GM21576 (cell line): ENCODE measurements at regions not wholly inside any gene's neighbourhood (a gene's known extent, or its start where the extent isn't known, plus 50 kb on each side); places are given as distances from the start of the nearest gene placed in this dataset.
"Not testable (repeated sequence)": the region's sequence is repeated elsewhere in the genome, so short reads cannot be mapped to it uniquely, and the experiment has no call there.

ENCODE experiments used
- ATAC-seq: cut with Tn5 transposase; IDR thresholded peaks from one replicate; pipeline ENCODE4 v1.9.1; 2021; ENCODE audit warnings: mild to moderate bottlenecking, moderate library complexity; ENCODE audit not compliant: unreplicated experiment

DNA sequence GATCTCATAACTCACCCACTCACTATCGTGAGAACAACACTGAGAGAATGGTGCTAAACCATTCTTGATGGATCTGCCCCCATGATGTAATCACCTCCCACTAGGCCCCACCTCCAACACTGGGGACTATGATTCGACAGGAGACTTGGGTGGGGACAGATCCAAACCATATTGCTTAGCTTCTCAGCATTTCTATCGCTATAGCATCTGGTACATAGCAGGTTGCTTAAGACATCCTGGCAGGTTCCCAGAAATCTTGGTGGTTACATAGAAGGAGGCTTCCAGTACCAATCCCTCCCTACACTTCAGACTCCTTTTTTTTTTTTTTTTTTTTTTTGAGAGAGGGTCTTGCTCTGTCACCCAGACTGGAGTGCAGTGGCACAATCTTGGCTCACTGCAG is 487.8 kb downstream of the EDEM1 start:
- no peak for ATAC-seq

DNA sequence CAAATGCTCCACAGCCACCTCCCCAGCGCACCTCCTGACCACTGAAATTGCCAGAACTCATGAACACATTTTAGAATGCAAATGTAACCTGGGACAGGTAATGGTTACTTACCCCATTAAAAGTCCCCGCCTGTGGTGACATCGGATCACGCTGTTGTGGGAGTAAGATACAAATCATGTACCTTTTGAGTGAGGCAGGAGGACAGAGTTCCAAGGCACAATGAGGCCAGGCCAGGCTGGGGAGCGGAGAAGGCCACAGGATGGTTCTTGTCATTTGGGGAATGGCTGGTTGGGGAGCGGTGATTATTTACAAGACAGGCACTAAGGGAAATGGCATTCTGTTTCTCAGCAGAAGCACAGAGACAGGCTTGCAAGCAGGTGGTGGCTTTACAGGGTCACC is 490.0 kb downstream of the EDEM1 start:
- no peak for ATAC-seq

DNA sequence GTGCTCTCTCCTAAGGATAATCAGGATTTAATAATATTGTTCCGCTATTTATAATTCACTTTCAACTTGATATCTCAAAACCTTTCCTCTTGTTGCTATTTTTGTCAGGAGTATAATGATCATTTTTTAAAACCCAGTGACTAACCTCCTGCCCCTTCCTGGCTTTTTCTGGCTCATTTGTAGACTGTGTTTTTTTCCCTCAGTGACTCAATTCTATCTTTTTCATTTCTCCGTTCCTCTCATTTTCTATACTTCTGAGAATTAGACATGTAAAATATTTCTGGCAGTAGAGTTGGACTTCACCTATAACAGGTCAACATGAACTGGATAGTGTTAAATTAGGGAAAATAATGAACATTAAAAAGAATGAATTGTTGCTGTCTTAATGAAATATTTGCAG is 490.7 kb downstream of the EDEM1 start:
- no peak for ATAC-seq

DNA sequence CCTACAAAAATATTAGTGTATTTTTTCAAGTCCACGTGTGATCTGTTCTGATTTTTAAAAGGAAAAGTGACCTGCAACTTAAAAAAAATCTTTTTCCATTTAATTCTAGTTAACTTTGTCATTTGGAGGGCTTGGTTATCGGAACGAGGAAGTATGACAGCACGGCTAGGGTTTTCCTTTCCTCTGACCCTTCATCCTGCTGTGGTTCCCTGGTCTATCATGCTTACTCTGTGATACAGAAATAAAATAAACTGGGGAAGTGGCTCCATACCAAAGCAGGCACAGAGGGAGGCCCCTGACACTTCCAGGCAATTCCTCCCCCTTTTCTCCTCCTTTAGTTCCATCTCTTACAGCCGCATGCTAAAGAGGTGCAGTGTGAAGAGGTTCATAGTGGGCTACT is 491.3 kb downstream of the EDEM1 start:
- no peak for ATAC-seq

DNA sequence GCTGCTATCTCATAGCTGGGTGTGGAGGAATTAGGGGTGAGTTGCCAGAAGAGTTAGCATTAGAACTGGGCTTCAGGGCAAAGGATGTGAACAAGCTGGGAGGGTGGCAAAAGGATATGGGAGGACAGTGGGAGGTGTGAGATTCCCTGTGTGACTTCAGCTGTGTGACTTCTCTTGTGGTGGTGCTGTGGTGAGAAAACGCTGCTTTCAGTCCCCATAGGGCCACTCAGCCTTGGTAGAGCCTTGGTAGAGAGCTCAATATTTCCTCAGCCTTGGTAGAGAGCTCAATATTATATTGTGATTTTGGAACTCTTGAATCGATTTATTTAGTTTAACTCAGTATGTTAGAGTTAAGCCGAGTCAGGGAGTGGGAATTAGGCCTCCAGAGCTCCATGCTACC is 499.7 kb downstream of the EDEM1 start:
- no peak for ATAC-seq

DNA sequence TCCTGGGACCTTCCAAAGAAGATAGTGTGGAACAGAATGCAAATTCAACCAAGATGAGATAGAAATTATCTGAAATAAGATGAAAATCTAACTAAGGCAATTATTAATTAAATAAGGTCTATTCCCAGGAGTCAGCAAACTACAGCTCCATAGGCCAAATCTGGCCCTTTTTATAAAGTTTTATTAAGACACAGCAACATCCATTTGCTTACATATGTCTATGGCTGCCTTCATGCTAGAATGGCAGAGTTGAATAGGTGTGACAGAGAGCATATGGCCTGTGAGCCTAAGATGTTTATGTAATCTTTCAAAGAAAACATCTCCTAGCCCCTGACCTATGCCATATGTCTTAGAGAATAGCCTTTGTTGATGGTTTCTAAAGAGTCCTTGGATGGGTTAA is 503.0 kb downstream of the EDEM1 start:
- no peak for ATAC-seq

DNA sequence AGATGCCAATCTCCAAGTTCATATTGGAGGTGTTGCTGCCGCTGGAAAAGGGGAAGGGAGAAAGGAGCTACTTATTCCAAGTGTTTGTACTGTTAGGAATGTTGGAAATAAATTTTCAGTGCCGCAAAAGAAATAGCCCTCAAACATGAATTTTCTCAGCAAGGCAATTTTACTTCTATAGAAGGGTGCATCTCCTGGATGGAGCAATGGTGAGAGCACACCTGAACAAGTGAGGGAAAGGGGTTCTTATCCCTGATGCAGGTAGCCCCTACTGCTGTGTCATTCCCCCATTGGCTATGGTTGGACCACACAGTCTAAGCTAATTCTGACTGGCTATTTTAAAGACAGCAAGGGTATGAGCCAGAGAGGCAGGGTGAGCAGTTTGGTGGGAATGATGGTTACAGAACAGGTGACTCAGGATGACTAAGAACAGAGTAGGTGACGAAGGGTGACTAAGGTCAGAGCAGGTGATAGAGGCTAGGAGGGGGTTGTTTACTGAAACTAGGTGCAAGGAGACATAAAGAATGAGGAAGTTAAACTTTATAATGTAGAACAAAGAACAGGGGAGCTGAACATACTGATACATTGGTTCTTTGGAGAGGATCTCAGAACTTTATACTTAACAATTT is 503.5 kb downstream of the EDEM1 start:
- ATAC-seq, result no peak

DNA sequence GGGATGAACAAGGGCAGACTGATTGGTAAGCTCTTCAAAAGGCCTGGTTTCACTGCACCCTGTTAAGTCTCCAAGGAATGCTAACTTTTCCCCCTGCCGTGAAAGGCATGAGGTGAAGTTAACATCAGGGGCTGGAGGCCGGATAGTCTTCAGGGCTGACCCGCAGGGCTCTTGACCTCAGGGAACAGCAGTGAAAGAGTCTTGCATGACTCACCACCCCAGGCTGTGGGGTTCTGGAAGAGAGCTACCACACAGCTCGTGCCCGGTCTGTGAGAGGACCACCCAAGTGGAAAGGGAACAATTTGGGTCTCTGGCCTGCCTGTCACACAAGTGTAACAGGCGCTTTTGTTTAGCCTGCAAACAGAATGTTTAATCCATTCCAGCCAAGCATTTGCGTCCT is 504.9 kb downstream of the EDEM1 start:
- ATAC-seq, result no peak

DNA sequence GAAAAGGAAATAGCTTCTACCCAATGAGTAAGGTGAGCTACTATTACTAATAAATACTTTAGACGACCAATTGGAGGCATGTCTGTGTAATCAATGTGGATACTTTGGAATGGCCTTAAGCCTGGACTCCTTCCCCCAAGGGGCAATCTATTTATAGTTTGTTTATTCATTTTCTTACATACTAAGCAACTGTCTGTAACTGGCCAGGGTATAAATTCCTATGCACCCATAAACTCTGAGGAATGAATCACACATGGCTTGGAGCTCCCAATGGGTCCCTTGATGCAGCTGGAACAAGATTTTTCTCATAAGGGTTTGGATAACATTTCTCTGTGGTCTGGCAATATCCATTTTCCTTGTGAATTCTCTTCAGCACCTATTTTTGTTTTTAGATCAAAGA is 506.8 kb downstream of the EDEM1 start:
- ATAC-seq, result no peak

DNA sequence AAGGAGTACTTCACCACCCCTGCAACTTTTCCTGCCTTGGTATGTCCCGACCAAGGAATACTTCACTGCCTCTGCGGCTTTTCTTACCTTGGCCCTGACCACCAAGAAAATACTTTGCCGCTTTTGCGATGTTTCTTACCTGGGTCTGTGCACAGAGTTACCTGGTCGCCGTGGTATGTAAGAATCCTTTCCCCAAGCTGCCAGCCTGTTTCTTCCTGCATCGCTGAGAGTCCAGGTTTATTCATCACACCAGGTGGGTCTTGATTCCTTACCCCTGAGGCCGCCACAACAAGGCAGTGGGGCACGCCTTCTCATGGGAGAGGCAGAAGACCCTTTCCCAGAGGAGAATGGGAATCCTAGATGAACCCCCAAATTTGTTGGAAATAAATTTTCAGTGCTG is 511.3 kb downstream of the EDEM1 start:
- ATAC-seq, result no peak

DNA sequence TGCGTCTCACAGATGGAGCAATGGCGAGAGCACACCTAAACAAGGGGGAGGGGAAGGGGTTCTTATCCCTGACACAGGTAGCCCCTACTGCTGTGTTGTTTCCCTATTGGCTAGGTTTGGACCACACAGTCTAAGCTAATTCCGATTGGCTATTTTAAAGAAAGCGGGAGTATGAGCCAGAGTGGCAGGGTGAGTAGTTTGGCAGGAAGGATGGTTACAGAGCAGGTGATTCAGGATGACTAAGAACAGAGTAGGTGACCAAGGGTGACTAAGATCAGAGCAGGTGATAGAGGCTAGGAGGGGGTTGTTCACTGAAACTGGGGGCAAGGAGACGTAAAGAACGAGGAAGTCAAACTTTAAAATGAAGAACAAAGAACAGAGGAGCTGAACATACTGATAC is 511.8 kb downstream of the EDEM1 start:
- no peak for ATAC-seq

DNA sequence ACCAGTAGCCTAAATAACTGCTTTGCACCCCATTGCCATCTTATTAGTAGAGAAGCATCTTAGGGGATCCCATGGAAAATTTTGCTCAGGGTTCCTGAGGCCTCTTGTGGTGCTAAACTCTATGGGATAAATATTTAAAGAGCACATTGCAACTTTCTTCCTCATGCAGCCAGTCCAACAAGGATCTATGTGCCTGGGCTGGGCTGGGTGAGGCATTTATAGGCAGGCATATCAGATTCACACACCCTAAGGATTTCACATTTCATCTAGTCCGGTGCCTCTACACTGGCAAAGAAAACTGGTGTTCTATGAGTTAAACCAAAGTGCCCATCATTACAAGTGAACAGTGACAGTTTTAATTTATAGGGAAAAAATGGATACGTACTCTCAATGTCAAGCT is 512.3 kb downstream of the EDEM1 start:
- ATAC-seq, result no peak

DNA sequence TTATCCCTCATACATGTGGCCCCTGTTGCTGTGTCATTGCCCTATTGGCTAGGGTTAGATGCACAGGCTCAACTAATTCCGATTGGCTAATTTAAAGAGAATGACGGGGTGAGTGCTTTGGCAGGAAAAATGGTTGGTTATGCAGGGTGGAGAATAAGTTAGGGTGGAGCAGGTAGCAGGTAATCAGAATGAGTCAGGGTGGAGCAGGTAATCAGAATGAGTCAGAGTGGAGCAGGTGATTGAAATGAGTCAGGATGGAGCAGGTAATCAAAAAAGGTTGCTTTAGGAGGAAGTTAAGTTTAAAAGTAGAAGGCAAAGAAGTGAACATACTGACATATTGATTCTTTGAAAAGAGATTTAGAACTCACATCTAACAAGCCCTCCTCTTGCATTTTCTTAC is 513.5 kb downstream of the EDEM1 start:
- not testable (repeated sequence) for ATAC-seq

DNA sequence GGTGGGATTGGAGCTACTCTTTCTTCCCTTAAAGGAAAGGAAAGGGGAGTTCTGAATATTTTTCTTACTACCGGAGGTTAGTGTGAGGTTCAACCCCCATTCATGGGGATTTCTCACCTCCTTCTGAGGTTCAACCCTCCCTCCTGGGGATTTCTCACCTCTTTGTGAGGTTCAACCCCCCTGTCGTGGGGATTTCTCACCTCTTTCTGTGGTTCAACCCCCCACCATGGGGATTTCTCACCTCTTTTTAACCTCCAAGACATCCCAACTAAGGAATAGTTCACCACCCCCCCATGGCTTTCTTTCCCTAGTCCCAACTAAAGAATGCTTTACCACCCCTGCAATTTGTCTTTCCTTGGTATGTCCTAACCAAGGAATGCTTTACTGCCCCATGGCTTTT is 520.3 kb downstream of the EDEM1 start:
- ATAC-seq, result no peak

DNA sequence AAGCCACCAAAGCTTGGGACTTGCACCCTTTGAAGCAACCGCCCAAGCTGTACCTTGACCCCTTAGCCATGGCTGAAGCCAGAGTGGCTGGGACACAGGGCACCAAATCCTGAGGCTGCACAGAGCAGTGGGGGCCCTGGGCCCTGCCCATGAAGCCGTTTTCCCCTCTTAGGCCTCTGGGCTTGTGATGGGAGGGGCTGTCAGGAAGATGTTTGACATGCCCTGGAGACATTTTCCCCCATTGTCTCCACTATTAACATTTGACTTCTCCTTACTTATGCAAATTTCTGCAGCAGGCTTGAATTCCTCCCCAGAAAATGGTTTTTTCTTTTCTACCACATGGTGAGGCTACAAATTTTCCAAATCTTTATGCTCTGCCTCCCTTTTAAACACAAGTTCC is 522.2 kb downstream of the EDEM1 start:
- no peak for ATAC-seq

DNA sequence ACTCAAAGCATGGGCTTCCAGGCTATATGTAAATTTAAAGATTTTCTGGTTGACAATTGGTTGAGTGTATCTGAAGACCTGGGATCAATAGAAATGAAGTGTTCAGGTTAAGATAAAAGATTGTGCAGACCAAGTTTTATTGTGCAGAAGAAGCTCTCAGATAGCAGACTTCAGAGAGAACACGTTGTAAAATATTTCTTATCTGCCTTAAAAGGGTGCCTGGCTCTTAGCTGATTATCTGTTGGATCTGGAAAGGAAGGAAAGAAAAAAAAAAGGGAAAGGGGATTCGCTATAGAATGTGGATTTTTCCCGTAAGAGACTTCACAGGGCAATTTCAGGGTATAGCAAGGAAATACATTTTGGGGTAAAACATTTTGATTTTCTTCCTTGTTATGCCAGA is 523.2 kb downstream of the EDEM1 start:
- no peak for ATAC-seq

DNA sequence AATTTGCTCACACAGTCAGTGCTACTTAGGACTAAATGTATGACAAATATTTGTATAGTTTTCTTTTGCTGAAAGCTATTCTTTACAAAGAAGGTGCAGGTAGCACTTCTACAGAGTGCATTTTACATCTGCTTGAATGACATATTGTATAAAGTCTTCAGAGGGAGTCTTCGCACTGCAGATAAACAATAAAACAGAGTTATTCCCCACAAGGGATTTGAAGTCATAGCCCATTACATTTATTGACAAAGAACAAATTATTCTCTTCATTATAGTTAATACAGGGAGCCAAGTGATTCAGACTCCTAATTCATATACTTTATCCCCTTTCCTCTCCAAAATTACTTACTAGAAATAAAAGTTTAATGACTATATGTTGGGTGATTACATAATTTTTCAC is 529.7 kb downstream of the EDEM1 start:
- ATAC-seq, result no peak

DNA sequence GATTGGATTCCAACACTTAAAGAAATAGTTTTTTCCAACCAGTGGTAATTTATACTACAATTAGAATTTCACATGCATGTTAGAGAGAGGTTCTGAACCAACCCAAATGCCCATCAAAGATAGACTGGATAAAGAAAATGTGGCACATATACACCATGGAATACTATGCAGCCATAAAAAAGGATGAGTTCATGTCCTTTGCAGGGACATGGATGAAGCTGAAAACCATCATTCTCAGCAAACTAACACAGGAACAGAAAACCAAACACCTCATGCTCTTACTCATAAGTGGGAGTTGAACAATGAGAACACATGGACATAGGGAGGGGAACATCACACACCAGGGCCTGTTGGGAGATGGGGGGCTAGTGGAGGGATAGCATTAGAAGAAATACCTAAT is 532.2 kb downstream of the EDEM1 start:
- ATAC-seq, result not testable (repeated sequence)

DNA sequence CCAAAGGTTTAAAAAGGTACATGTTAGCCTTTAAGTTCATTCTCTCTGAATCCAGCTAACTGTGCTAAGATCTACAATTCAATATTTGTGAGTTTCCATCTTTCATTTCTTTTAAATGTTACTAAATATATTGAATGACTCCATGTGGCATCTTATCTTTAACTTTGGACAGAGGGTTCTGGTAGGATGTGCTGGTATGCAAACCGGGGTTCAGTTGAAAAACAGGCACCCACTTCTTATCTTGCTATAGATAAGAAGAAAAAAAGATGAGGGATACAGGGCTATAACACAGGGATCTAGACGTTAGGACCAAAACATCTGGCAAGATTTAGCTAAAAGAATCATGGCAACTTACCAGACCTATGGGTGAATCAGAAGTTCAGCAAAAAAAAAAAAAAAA is 538.3 kb downstream of the EDEM1 start:
- no peak for ATAC-seq

DNA sequence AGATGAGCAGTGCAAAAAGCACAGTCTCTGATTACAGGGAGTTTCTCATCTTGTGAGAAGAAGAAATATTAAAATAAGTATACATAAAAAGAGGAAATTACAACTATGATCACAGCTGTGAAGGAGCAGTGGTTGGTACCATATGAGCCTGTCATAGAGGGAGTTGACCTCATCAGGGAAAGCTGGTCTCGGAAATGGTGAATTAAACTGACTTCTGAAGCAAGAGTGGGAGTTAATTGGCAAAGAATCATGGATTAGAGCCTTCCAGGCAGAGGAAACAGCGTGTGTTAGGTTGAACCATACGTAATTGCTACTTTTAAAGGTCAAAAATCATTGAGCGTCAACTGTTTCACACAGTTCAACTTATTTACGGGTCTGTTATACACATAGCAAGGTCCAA is 539.1 kb downstream of the EDEM1 start:
- no peak for ATAC-seq

DNA sequence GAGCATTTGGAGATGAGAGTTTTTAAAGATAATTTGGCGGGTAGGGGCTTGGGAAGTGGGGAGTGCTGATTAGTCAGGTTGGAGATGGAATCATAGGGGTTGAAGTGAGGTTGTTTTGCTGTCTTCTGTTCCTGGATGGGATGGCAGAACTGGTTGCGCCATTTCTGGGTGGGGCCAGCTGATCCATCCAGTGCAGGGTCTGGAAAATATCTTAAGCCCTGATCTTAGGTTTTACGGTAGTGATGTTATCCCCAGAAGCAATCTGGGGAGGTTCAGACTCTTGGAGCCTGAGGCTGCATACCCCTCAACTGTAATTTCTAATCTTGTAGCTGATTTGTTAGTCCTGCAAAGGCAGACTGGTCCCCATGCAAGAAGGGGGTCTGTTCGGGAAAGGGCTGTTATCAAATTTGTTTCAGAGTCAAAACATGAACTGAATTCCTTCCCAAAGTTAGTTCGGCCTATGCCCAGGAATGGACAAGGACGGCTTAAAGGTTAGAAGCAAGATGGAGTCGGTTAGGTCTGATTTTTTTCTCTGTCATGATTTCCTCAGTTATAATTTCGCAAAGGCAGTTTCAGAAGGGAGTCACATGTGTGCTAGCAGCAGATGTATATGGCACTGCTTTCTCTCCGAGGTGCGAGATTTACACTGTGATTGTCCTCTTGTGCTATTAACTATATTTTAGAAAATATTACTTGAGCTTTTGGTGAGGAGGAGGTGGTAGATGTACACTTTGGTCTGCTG is 540.4 kb downstream of the EDEM1 start:
- no peak for ATAC-seq

DNA sequence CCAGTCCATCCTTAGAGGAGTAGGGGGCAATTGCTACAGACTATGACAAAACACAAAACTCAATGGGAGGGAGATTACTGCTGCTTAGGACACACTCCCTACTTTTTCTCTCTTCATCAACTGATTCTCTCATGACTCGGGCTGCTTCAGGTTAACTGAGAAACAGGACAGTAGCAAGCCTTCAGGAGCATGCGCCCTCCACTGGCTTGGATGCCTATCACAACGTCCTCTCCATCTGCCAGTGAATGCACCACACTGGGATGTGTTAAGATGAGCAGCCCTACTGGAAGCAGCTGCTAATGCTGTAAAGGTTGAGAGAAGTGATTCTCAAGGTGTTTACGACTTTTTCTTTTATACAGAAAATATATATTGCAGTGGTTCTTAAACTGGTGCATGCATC is 542.3 kb downstream of the EDEM1 start:
- no peak for ATAC-seq

DNA sequence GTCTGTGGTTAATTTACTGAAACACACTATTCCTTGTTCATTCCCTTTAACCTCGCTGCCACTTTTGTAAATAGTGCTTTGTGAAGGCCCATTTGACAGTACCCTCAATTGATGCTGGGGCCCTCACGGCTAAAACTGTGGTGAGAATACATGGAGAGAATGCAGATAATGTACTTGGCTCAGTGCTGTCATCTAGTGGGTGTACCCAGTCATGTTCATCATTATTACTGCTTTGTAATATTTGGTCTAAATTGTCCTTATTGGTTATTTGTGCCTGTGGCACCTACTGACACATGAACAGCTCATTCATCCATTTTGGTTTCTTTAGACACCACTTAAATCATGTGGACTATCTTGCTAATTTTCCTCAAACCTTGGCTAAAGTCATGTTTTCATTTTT is 543.6 kb downstream of the EDEM1 start:
- no peak for ATAC-seq
